Endothelial cell of umbilical vein (primary cell): ENCODE measurements at regions not wholly inside any gene's neighbourhood (a gene's known extent, or its start where the extent isn't known, plus 50 kb on each side); places are given as distances from the start of the nearest gene placed in this dataset.

Experiments used
- BruUV-seq: library from RNA; stranded (reverse); fragments of 400-500 nt; replicated peaks from 2 replicates; lab custom pipeline; 2021; lab: Mats Ljungman, UMichigan
- CTCF ChIA-PET: fragments of 300-600, 350-600 bp; sonication (Branson Sonifier 250); formaldehyde crosslinking; loops from one replicate; lab custom pipeline; 2021; ENCODE audit warnings: antibody characterized with exemption, inconsistent platforms; lab: Charles Lee
- POLR2A ChIA-PET: fragments of 300-600, 350-600 bp; sonication (Branson Sonifier 250); formaldehyde crosslinking; loops from one replicate; lab custom pipeline; 2021; ENCODE audit warnings: antibody characterized with exemption, inconsistent platforms; lab: Charles Lee
- DNase-seq: peaks from one replicate; pipeline ENCODE4 v3.0.0-alpha.2; 2011; ENCODE audit warnings: low read depth, low spot score
- FAIRE-seq: peaks from 2 replicates; lab custom pipeline; 2011; peaks lifted over from hg19 to GRCh38; lab: Jason Lieb, UNC
- H2AFZ ChIP-seq: 2 replicates; pipeline ENCODE4 v1.6.0; 2012; ENCODE audit warnings: low read depth, low read length, control low read depth, inconsistent platforms
- H3K27ac ChIP-seq: 2 replicates; pipeline ENCODE4 v1.5.1; 2011; ENCODE audit warnings: low read depth, mild to moderate bottlenecking, control low read depth, low read length, moderate library complexity; ENCODE audit not compliant: insufficient read depth
- H3K27me3 ChIP-seq, 2 experiments: 2 replicates each; pipeline versions ENCODE4 v1.6.0 to v1.6.1; 2011; ENCODE audit warnings: low read length in 2 of 2, mixed read lengths in 1 of 2; ENCODE audit not compliant: control insufficient read depth in 2 of 2, insufficient read depth in 2 of 2
- H3K36me3 ChIP-seq, 2 experiments: 2 replicates in 1 of 2; 3 replicates in 1 of 2; pipeline ENCODE4 v1.5.1; 2011; ENCODE audit warnings: low read length in 2 of 2, mild to moderate bottlenecking in 1 of 2, moderate library complexity in 1 of 2; ENCODE audit not compliant: control insufficient read depth in 2 of 2, insufficient read depth in 2 of 2; ENCODE audit errors: extremely low read depth in 1 of 2
- H3K4me1 ChIP-seq: 3 replicates; pipeline ENCODE4 v1.5.1; 2011; ENCODE audit warnings: mild to moderate bottlenecking, low read length; ENCODE audit not compliant: control insufficient read depth, insufficient read depth; ENCODE audit errors: extremely low read depth
- H3K4me2 ChIP-seq: 2 replicates; pipeline ENCODE4 v1.6.1; 2011; ENCODE audit warnings: low read length, control low read depth, mixed read lengths; ENCODE audit not compliant: insufficient read depth
- H3K4me3 ChIP-seq, 3 experiments: fragments of 200-600 bp in 1 of 3; sonication (generic), shearing (Covaris generic) in 1 of 3; replicated peaks in 1 of 3; 2 replicates each; pipeline ENCODE4 v1.5.1; 2011 to 2016; ENCODE audit warnings: control low read depth in 3 of 3, low read length in 3 of 3, mild to moderate bottlenecking in 2 of 3, inconsistent platforms in 1 of 3, low read depth in 1 of 3, moderate library complexity in 1 of 3; ENCODE audit not compliant: insufficient read depth in 1 of 3
- H3K79me2 ChIP-seq: 2 replicates; pipeline ENCODE4 v1.6.0; 2012; ENCODE audit warnings: low read length, inconsistent platforms; ENCODE audit not compliant: control insufficient read depth, insufficient read depth
- H3K9ac ChIP-seq: replicated peaks from 2 replicates; pipeline ENCODE3; 2011; ENCODE audit warnings: low read length, control low read depth; ENCODE audit not compliant: insufficient read depth; ENCODE audit errors: extremely low read depth
- H3K9me1 ChIP-seq: replicated peaks from 3 replicates; pipeline ENCODE4 v1.6.0; 2011; ENCODE audit warnings: mild to moderate bottlenecking, low read length; ENCODE audit not compliant: control insufficient read depth, insufficient read depth; ENCODE audit errors: extremely low read depth
- H3K9me3 ChIP-seq: replicated peaks from 2 replicates; pipeline ENCODE4 v1.5.1; 2012; ENCODE audit warnings: low read length, inconsistent platforms; ENCODE audit not compliant: control insufficient read depth, insufficient read depth
- H4K20me1 ChIP-seq: replicated peaks from 2 replicates; pipeline ENCODE3; 2011; ENCODE audit warnings: mild to moderate bottlenecking, low read length; ENCODE audit not compliant: control insufficient read depth, insufficient read depth; ENCODE audit errors: extremely low read depth
- EZH2 ChIP-seq: IDR thresholded peaks from 2 replicates; pipeline ENCODE4 v1.6.1; 2012; ENCODE audit warnings: borderline replicate concordance, low read depth, mild to moderate bottlenecking, moderate library complexity, low read length, inconsistent platforms; ENCODE audit not compliant: severe bottlenecking
- FOS ChIP-seq: IDR thresholded peaks from 2 replicates; pipeline ENCODE4 v1.6.1; 2011; ENCODE audit warnings: mild to moderate bottlenecking, low read length, moderate library complexity, borderline replicate concordance; ENCODE audit not compliant: insufficient read depth
- GATA2 ChIP-seq: IDR thresholded peaks from 2 replicates; pipeline ENCODE4 v1.7.0; 2011; ENCODE audit warnings: low read depth, mild to moderate bottlenecking, moderate library complexity, mixed read lengths, low read length; ENCODE audit not compliant: insufficient read length, insufficient read depth
- JUN ChIP-seq: IDR thresholded peaks from 2 replicates; pipeline ENCODE4 v1.6.1; 2011; ENCODE audit warnings: borderline replicate concordance, low read depth; ENCODE audit not compliant: insufficient read length, insufficient read depth
- MYC ChIP-seq: IDR thresholded peaks from one replicate; pipeline ENCODE4 v1.6.1; 2011; ENCODE audit warnings: mild to moderate bottlenecking, low read depth, low read length
- POLR2A ChIP-seq: IDR thresholded peaks from 2 replicates; pipeline ENCODE4 v1.6.1; 2012; ENCODE audit warnings: low read depth, mild to moderate bottlenecking, control low read depth, low read length
- POLR2AphosphoS5 ChIP-seq: IDR thresholded peaks from 2 replicates; pipeline ENCODE4 v1.6.1; 2012; ENCODE audit warnings: low read depth, mild to moderate bottlenecking, control low read depth, low read length, moderate library complexity; ENCODE audit not compliant: insufficient read depth
- dilution Hi-C: fragments of 300-500 bp; cut with MboI; formaldehyde crosslinking; loops from one replicate; pipeline ENCODE4 v1.15.0; 2019; ENCODE audit warnings: low sequenced_read_pairs; ENCODE audit not compliant: extremely low pct_ligation_motif_present
- intact Hi-C: fragments of 100-400 bp; cut with micrococcal nuclease; formaldehyde crosslinking; loops from one replicate; pipeline ENCODE4 v1.10.0; 2022
- TF ChIP-seq, protein P1 (sequence below), 2 donors: IDR thresholded peaks; 1 replicate in 1 of 2; 2 replicates in 1 of 2; pipeline ENCODE4 v1.5.1; 2011; ENCODE audit warnings: low read length in 2 of 2, mild to moderate bottlenecking in 2 of 2, moderate library complexity in 2 of 2, control low read depth in 1 of 2, inconsistent platforms in 1 of 2, low read depth in 1 of 2; ENCODE audit not compliant: insufficient read depth in 1 of 2; ENCODE audit errors: extremely low read depth in 1 of 2
- TF ChIP-seq, protein P2 (sequence below): IDR thresholded peaks from 2 replicates; pipeline ENCODE4 v1.6.1; 2011; ENCODE audit not compliant: insufficient read depth, insufficient read length

- TF ChIP-seq POLR2A (no peak), GATA2 (no peak), EZH2 (no peak), JUN (no peak)
- TF ChIP-seq, protein P1, sequence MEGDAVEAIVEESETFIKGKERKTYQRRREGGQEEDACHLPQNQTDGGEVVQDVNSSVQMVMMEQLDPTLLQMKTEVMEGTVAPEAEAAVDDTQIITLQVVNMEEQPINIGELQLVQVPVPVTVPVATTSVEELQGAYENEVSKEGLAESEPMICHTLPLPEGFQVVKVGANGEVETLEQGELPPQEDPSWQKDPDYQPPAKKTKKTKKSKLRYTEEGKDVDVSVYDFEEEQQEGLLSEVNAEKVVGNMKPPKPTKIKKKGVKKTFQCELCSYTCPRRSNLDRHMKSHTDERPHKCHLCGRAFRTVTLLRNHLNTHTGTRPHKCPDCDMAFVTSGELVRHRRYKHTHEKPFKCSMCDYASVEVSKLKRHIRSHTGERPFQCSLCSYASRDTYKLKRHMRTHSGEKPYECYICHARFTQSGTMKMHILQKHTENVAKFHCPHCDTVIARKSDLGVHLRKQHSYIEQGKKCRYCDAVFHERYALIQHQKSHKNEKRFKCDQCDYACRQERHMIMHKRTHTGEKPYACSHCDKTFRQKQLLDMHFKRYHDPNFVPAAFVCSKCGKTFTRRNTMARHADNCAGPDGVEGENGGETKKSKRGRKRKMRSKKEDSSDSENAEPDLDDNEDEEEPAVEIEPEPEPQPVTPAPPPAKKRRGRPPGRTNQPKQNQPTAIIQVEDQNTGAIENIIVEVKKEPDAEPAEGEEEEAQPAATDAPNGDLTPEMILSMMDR (IDR thresholded peaks at IDR 0.05; ENCODE audit: extremely low read depth in 1 of 2, insufficient read depth in 1 of 2, low read depth in 1 of 2, low read length in 2 of 2) = no peak
- dilution Hi-C loops (no loop called here), intact Hi-C loops (no loop called here)
- ChIA-PET POLR2A (no interaction called here), CTCF (no interaction called here)
- H3K4me1 ChIP-seq = no peaks in the 10 kb centered on the region
- H3K27me3 ChIP-seq = no peaks in the 10 kb centered on the region
- H3K4me2 ChIP-seq = no peak overlapping the region
- no peaks in the 10 kb centered on the region for H3K9me3 ChIP-seq
- no peaks in the 10 kb centered on the region for H3K36me3 ChIP-seq
- no peak for FAIRE-seq
- H3K4me3 ChIP-seq = no peak overlapping the region
- H3K9ac ChIP-seq = no peak overlapping the region
- no TSS peak for BruUV-seq
- H3K9me1 ChIP-seq = no peaks in the 10 kb centered on the region
- no peak for DNase-seq
- H3K79me2 ChIP-seq = no peaks in the 10 kb centered on the region
- no peaks in the 10 kb centered on the region for H4K20me1 ChIP-seq
- H3K27ac ChIP-seq = no peak overlapping the region
- H2AFZ ChIP-seq = no peak overlapping the region
These were observed 227.8 kb upstream of the CDH2 start for GRCh38 chr18:28404694-28405093.

- no peaks in the 10 kb centered on the region for H3K36me3 ChIP-seq
- dilution Hi-C loops = no loop called here
- ChIA-PET CTCF (no interaction called here), POLR2A (no interaction called here)
- no peaks in the 10 kb centered on the region for H3K79me2 ChIP-seq
- TF ChIP-seq MYC (no peak), POLR2A (no peak), POLR2AphosphoS5 (no peak), FOS (no peak), GATA2 (no peak), JUN (no peak), EZH2 (no peak)
- TF ChIP-seq, protein P2, sequence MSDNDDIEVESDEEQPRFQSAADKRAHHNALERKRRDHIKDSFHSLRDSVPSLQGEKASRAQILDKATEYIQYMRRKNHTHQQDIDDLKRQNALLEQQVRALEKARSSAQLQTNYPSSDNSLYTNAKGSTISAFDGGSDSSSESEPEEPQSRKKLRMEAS = no peak
- TF ChIP-seq, protein P1 (IDR thresholded peaks at IDR 0.05; ENCODE audit: extremely low read depth in 1 of 2, insufficient read depth in 1 of 2, low read depth in 1 of 2, low read length in 2 of 2) = no peak
- no TSS peak for BruUV-seq
- no peaks in the 10 kb centered on the region for H3K9me3 ChIP-seq
- FAIRE-seq (no peak), DNase-seq (no peak)
- H3K27me3 ChIP-seq = no peaks in the 10 kb centered on the region
- H3K27ac ChIP-seq = no peak overlapping the region
- H3K9me1 ChIP-seq = no peaks in the 10 kb centered on the region
- H3K4me2 ChIP-seq = no peak overlapping the region
- no peak overlapping the region for H3K4me3 ChIP-seq
- intact Hi-C loops = no loop called here
- no peaks in the 10 kb centered on the region for H3K4me1 ChIP-seq
- no peak overlapping the region for H3K9ac ChIP-seq
- no peak overlapping the region for H2AFZ ChIP-seq
- no peaks in the 10 kb centered on the region for H4K20me1 ChIP-seq
These were observed 222.9 kb upstream of the CDH2 start for GRCh38 chr18:28399781-28400362.
